ENCODE measurements at regions not wholly inside any gene's neighbourhood (a gene's known extent, or its start where the extent isn't known, plus 50 kb on each side); places are given as distances from the start of the nearest gene placed in this dataset.

GRCh38 chr2:57740891-57741290 is 305.7 kb upstream of the VRK2 start:
- TF ChIP-seq, protein P1, sequence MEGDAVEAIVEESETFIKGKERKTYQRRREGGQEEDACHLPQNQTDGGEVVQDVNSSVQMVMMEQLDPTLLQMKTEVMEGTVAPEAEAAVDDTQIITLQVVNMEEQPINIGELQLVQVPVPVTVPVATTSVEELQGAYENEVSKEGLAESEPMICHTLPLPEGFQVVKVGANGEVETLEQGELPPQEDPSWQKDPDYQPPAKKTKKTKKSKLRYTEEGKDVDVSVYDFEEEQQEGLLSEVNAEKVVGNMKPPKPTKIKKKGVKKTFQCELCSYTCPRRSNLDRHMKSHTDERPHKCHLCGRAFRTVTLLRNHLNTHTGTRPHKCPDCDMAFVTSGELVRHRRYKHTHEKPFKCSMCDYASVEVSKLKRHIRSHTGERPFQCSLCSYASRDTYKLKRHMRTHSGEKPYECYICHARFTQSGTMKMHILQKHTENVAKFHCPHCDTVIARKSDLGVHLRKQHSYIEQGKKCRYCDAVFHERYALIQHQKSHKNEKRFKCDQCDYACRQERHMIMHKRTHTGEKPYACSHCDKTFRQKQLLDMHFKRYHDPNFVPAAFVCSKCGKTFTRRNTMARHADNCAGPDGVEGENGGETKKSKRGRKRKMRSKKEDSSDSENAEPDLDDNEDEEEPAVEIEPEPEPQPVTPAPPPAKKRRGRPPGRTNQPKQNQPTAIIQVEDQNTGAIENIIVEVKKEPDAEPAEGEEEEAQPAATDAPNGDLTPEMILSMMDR (CRISPR knock-in tag; IDR thresholded peaks at IDR 0.05): no peak
- no peak for TF ChIP-seq PLRG1 (conservative IDR thresholded peaks at IDR 0.05)
- TF ChIP-seq ZNF12 (CRISPR knock-in tag; IDR thresholded peaks at IDR 0.05): no peak
